Epithelial cell of esophagus (primary cell): ENCODE measurements at regions not wholly inside any gene's neighbourhood (a gene's known extent, or its start where the extent isn't known, plus 50 kb on each side); places are given as distances from the start of the nearest gene placed in this dataset.

Experiments used
- DNase-seq: peaks from one replicate; pipeline ENCODE4 v3.0.0; 2010; ENCODE audit warnings: low read depth
- H3K4me3 ChIP-seq: 2 replicates; pipeline ENCODE4 v1.5.1; 2011; ENCODE audit warnings: mild to moderate bottlenecking, low read length, control low read depth
- CTCF ChIP-seq: IDR thresholded peaks from 2 replicates; pipeline ENCODE4 v1.5.1; 2011; ENCODE audit warnings: low read depth, mild to moderate bottlenecking, low read length, control low read depth, inconsistent platforms; ENCODE audit not compliant: insufficient read depth; ENCODE audit errors: missing control alignments

- TF ChIP-seq CTCF: no peak
These were observed 232.0 kb upstream of the IGF1R start for GRCh38 chr15:98416222-98416855.

GRCh38 chr15:98417346-98417745, 231.0 kb upstream of the IGF1R start:
- no peak for TF ChIP-seq CTCF
- no peak for DNase-seq
- H3K4me3 ChIP-seq: no peak overlapping the region

More at GRCh38 chr15:98416222-98416855, 232.0 kb upstream of the IGF1R start:
- no peak for DNase-seq
- no peak overlapping the region for H3K4me3 ChIP-seq

DNA sequence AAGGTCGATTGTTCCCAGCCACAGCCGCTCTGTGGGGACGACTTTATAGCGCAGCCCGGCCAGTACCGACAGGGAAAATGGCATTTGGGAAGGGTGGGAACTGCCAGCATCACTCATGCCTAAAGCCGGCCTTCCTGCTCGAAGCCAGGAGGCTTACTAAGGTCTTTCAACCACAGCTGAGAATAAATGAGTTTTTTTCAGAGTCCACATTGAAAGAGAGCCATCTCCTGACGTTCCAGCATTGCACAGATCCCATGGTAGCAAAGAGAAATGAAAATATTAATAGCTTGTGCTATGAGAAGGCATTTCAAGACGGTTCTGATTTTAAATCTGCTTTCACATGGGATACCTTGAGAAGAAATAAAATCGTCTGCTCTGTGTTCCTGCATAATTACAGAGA, 230.2 kb upstream of the IGF1R start:
- DNase-seq: no peak
- no peak for TF ChIP-seq CTCF
- H3K4me3 ChIP-seq: no peak overlapping the region

- H3K4me3 ChIP-seq: no peak overlapping the region
These were observed 229.1 kb upstream of the IGF1R start for GRCh38 chr15:98419173-98419780.

GRCh38 chr15:98420837-98421236, 227.5 kb upstream of the IGF1R start:
- TF ChIP-seq CTCF: no peak
- no peak overlapping the region for H3K4me3 ChIP-seq
- DNase-seq: no peak

More at GRCh38 chr15:98419173-98419780, 229.1 kb upstream of the IGF1R start:
- TF ChIP-seq CTCF: no peak
- no peak for DNase-seq

DNA sequence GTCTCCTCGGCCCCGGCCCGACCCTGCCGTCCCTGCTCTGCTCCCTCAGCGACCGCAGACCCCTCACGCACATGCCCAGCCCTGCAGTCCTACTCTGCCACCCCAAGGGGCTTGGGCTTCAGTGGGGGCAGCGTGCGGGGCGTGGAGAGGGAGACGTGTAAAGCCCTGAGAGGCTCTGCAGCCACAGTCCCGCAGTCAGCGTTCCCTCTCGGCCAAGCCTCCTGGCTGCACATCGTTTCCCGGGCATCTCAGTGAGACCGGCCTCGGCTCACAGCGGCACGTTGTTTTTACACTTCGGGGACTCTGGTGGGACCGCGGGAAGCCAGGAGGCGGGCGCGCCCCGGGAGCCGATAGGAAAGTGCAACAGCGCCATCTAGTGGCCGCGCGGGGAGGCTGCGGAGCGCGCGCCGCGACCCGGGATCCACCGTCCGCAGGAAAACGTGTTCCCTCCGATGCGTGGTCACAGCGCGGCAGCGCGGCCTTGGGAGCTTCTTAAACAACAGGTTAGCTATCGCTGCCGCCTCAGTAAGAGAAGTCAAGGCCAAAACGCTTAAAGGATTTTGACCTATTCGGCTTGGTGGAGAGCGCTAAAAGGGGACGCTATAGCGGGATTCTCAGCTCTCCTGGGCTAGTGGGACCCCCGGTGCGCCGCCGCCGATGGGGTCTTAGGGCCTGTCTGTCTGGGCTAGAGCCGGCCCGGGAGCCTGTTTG, 226.8 kb upstream of the IGF1R start:
- H3K4me3 ChIP-seq: peak overlapping the region; percentile 34
- DNase-seq: peak; percentile 39
- peak; percentile 80 for TF ChIP-seq CTCF
